ENCODE measurements at regions not wholly inside any gene's neighbourhood (a gene's known extent, or its start where the extent isn't known, plus 50 kb on each side); places are given as distances from the start of the nearest gene placed in this dataset.

DNA sequence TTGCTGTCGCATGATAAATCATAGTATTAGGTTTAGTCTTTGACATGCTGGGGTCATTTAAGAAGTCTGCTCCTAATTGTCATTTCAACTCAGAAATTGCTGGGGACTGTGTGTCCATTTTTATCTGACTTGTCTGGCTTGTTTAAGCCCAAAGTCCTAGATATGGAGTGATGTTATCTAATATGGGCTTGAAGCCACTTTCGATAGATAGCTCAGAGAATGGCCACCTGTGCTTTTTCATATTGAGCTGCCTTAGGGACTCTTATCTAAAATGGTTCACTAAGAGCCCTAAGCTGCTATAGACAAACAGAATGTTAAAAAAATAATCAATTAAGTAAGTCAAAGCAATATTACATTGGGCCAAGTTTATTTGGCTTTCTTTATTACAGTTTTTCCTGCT is 81.6 kb upstream of the CNTNAP4 start:
- H3K4me2 ChIP-seq (ENCODE audit: insufficient read depth, low read length) = no peak overlapping the region
- no peaks in the 10 kb centered on the region for H3K79me2 ChIP-seq (ENCODE audit: control insufficient read depth, insufficient read depth, low read length)
- H3K27me3 ChIP-seq (ENCODE audit: control insufficient read depth in 2 of 2, insufficient read depth in 2 of 2, low read length in 2 of 2) = no peaks in the 10 kb centered on the region
- no peak overlapping the region for H3K9ac ChIP-seq (replicated peaks; ENCODE audit: extremely low read depth, insufficient read depth, low read length)
- H3K36me3 ChIP-seq (ENCODE audit: control insufficient read depth in 2 of 2, extremely low read depth in 1 of 2, insufficient read depth in 2 of 2, low read length in 2 of 2) = no peaks in the 10 kb centered on the region
- H3K9me3 ChIP-seq (replicated peaks; ENCODE audit: control insufficient read depth, insufficient read depth, low read length) = no peaks in the 10 kb centered on the region
- no peaks in the 10 kb centered on the region for H3K4me1 ChIP-seq (ENCODE audit: control insufficient read depth, extremely low read depth, insufficient read depth, low read length)
- H4K20me1 ChIP-seq (replicated peaks; ENCODE audit: control insufficient read depth, extremely low read depth, insufficient read depth, low read length) = no peaks in the 10 kb centered on the region
- intact Hi-C loops (cut with micrococcal nuclease) = no loop called here
- CTCF ChIA-PET = no interaction called here
- H3K9me1 ChIP-seq (replicated peaks; ENCODE audit: control insufficient read depth, extremely low read depth, insufficient read depth, low read length) = no peaks in the 10 kb centered on the region
- POLR2A ChIA-PET = no interaction called here
- DNase-seq (ENCODE audit: low read depth, low spot score) (no peak), FAIRE-seq (no peak)
- no TSS peak for BruUV-seq (replicated peaks)
- no peak for TF ChIP-seq POLR2A (IDR thresholded peaks at IDR 0.05; ENCODE audit: low read depth, low read length)
- TF ChIP-seq, protein P1, sequence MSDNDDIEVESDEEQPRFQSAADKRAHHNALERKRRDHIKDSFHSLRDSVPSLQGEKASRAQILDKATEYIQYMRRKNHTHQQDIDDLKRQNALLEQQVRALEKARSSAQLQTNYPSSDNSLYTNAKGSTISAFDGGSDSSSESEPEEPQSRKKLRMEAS (IDR thresholded peaks at IDR 0.05; ENCODE audit: insufficient read depth, insufficient read length) = no peak
- no peak for TF ChIP-seq CTCF (IDR thresholded peaks at IDR 0.05; ENCODE audit: extremely low read depth in 1 of 2, insufficient read depth in 1 of 2, low read depth in 1 of 2, low read length in 2 of 2)
- TF ChIP-seq GATA2 (IDR thresholded peaks at IDR 0.05; ENCODE audit: insufficient read depth, insufficient read length, low read depth, low read length) = no peak
- no peak for TF ChIP-seq JUN (IDR thresholded peaks at IDR 0.05; ENCODE audit: borderline replicate concordance, insufficient read depth, insufficient read length, low read depth)
- no peak for TF ChIP-seq EZH2 (IDR thresholded peaks at IDR 0.05; ENCODE audit: borderline replicate concordance, low read depth, low read length, severe bottlenecking)
- TF ChIP-seq FOS (IDR thresholded peaks at IDR 0.05; ENCODE audit: borderline replicate concordance, insufficient read depth, low read length) = no peak
- TF ChIP-seq POLR2AphosphoS5 (IDR thresholded peaks at IDR 0.05; ENCODE audit: insufficient read depth, low read depth, low read length) = no peak
- no peak for TF ChIP-seq MYC (IDR thresholded peaks at IDR 0.05; ENCODE audit: low read depth, low read length)
- H3K4me3 ChIP-seq (replicated peaks in 1 of 3; ENCODE audit: insufficient read depth in 1 of 3, low read depth in 1 of 3, low read length in 3 of 3) = no peak overlapping the region
- dilution Hi-C loops (cut with MboI; ENCODE audit: extremely low pct_ligation_motif_present, low sequenced_read_pairs) = no loop called here
- H3K27ac ChIP-seq (ENCODE audit: insufficient read depth, low read depth, low read length) = no peak overlapping the region
- H2AFZ ChIP-seq (ENCODE audit: low read depth, low read length) = no peak overlapping the region

All from endothelial cell of umbilical vein (primary cell).